HG02885 (cell line): ENCODE measurements at regions not wholly inside any gene's neighbourhood (a gene's known extent, or its start where the extent isn't known, plus 50 kb on each side); places are given as distances from the start of the nearest gene placed in this dataset.
"Not testable (repeated sequence)": the region's sequence is repeated elsewhere in the genome, so short reads cannot be mapped to it uniquely, and the experiment has no call there.

Experiments used
- ATAC-seq: cut with Tn5 transposase; IDR thresholded peaks from one replicate; pipeline ENCODE4 v1.9.1; 2021; ENCODE audit warnings: mild to moderate bottlenecking; ENCODE audit not compliant: unreplicated experiment, poor library complexity

DNA sequence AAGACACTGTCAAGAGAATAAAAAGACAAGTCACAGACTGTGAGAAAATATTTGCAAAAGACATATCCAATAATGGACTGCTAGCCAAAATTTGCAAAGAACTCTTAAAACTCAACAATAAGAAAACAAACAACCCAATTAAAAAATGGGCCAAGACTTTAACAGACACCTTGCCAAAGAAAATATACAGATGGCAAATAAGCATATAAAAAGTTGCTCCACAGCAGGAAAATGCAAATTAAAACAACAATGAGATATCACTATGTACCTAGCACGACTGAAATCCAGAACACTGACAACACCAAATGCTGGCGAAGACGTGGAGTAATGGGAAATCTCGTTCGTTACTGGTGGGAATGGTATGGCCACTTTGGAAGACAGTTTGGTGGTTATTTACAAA is 228.9 kb downstream of the TTC8 start:
- no peak for ATAC-seq

GRCh38 chr14:89056394-89056793 is 231.9 kb downstream of the TTC8 start:
- no peak for ATAC-seq

DNA sequence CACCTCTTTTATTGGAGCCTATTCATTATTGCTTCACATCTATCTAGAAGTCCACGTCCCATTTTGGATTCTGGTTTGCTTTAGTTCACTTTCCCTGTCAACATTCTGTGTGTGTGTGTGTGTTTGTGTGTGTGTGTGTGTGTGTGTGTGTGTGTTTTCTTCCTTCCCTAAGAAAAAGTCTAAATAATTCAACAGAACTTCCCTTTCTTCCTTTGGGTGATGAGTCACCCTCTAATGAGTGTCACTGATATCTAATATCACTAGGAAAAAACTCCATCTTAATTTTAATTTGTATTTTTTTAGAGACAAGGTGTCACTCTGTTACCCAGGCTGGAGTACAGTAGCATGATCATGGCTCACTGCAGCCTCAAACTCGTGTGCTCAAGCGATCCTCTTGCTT is 234.2 kb downstream of the TTC8 start:
- no peak for ATAC-seq

DNA sequence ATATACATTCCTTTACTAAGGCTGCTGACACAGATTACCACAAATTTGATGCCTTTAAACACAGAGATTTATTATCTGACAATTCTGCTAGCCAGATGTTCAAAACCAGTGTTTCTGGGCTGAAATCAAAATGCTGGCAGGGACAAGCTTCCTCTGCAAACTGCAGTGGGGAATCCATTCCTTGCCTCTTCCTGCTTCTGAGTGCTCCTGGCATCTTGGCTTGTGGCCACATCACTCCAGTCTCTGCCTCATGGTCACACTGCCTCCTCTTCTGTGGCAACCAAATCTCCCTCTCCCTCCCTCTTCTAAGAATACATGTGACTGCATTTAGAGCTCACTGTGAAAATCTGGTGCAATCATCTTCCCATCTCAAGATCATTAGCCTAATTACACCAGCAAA is 235.7 kb downstream of the TTC8 start:
- ATAC-seq: no peak

GRCh38 chr14:89061696-89062095 is 237.2 kb downstream of the TTC8 start:
- ATAC-seq: no peak

GRCh38 chr14:89065879-89066278 is 241.4 kb downstream of the TTC8 start:
- ATAC-seq: no peak

DNA sequence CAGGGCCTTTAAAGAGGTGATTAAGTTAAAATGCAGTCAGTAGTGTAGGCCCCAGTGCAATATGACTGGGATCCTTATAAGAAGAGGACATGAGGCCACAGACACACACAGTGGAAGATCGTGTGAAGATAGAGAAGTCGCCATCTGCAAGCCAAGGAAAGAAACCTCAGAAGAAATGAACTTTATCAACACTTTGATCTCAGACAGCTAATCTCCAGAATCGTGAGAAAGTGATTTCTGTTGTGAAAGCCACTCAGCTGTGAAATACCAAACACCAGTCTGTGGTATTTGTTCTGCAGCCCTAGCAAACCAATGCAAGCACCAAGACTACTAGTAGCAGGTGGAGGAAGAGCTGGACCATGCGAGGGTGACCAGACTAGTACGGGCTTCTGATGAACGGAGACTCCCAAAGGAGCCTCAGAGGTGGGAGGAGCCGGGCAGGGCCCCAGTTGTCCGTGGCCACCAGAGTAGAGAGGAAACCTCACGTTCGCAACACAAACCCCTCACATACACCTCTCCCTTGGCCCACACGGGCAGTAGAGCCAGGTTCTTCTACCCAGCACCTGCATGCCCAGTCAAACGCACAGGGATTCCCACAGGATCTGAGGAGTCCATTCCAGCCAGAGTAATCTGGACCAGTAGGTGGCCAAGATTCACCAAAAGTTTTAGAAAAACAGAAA is 243.0 kb downstream of the TTC8 start:
- ATAC-seq: no peak

- no peak for ATAC-seq
Measured at GRCh38 chr14:89078021-89078795, 253.8 kb downstream of the TTC8 start.

GRCh38 chr14:89085231-89085731 is 260.8 kb downstream of the TTC8 start:
- ATAC-seq: no peak

GRCh38 chr14:89085737-89086382 is 261.4 kb downstream of the TTC8 start:
- ATAC-seq: no peak

DNA sequence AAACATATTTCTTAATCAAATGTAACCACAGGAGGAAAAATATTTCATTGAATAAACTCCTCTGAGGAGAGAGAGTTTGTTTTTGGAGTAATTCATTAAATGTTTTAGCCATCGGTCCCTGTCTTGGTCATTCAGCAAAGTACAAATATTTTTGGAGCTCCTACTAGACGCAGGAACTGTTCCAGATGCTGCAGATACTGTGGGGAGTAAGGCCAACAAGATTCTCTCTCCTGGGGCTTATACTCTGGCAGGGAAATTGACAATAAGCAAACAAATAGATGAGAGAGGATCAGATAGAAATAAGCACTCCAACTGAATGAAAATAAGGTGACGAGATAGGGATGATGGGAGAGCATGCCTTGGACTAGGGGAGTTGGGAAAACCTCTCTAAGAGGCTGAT is 264.1 kb downstream of the TTC8 start:
- no peak for ATAC-seq

DNA sequence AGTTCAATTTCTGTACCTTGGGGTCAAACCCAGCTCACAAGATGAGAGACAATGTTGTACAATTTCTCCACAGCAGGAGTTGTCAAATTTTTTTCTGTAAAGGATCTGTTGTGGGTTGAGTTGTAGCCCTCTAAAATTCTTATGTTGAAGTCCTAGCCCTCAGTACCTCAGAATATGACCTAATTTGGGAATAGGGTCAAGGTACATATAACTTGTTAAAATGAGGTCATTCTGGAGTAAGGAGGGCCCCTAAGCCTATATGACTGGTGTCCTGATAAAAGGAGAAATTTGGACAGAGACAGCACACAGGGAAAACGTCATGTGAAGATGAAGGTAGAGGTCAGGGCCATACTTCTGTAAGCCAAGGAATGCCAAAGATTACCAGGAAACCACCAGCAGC is 264.9 kb downstream of the TTC8 start:
- no peak for ATAC-seq

DNA sequence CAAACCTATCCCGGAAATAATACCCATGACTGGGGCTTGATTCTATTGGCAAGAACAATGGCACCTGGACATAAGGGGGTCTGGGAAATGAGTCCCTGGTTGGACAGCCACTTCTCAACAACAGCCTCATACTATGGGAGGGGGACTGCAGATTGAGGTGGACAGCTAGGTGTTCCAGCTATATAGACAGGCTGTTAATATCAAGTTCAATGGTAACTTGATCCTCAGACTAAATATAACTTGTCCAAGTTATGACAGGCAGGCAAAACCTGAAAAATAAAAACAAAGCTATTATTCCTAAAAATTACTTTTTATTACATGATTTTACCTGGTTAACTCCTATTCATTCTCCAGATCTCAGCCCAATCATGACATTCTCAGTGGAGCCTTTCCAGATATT is 267.3 kb downstream of the TTC8 start:
- no peak for ATAC-seq

GRCh38 chr14:89093083-89093730 is 268.8 kb downstream of the TTC8 start:
- ATAC-seq: no peak

DNA sequence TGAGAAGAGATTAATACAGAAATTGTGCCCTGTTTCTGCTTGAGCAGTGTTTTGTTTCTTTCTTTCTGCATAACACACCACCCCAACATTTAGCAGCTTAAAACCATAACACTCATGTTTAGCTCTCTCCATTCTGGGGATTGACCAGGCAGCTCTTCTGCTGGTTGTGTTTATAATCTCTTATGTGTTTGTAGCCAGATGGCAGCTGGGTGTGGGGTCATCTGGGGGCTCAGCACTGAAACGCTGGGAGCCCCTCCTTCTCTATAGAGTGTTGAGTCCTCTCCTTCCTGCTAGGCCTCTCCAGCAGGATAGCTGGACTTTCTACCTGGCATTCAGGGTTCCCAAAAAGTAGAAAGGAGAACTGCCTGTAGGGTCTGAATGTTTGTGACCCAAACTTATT is 270.6 kb downstream of the TTC8 start:
- ATAC-seq: no peak

DNA sequence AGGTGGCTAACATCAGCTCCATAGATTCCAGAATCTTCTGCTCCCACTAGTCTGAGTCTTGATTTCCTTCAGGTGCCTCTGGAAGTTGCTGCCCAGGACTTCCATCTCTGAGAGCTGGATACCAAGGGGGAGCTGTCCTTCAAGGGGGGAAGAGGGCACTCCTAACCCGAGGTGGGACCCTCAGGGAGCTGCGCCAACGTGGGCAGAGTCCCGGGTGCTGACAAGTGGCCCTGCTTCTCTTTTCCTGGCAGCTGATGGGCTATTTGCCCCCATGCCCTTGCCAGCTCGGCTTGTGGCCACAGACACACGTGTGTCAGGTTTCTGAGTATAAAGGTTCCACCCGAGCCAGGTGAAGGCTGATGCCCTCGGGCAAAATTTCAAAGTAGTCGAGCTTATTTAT is 272.5 kb downstream of the TTC8 start:
- no peak for ATAC-seq

- ATAC-seq: no peak
Measured at GRCh38 chr14:89098254-89098653, 273.8 kb downstream of the TTC8 start.

DNA sequence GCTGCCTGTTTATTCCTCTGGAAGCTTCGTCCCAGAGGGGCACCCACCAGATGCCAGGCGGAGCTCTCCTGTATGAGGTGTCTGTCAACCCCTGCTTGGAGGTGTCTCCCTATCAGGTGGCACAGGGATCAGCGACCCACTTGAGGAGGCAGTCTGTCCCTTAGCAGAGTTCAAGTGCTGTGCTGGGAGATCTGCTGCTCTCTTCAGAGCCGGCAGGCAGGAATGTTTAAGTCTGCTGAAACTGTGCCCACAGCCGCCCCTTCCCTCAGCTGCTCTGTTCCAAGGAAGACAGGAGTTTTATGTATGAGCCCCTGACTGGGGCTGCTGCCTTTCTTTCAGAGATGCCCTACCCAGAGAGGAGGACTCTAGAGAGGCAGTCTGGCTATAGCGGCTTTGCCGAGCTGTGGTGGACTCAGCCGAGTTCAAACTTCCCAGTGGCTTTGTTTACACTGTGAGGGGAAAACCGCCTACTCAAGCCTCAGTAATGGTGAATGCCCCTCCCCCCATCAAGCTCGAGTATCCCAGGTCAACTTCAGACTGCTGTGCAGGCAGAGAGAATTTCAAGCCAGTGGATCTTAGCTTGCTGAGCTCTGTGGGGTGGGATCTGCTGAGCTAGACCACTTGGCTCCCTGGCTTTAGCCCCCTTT is 279.8 kb downstream of the TTC8 start:
- not testable (repeated sequence) for ATAC-seq

DNA sequence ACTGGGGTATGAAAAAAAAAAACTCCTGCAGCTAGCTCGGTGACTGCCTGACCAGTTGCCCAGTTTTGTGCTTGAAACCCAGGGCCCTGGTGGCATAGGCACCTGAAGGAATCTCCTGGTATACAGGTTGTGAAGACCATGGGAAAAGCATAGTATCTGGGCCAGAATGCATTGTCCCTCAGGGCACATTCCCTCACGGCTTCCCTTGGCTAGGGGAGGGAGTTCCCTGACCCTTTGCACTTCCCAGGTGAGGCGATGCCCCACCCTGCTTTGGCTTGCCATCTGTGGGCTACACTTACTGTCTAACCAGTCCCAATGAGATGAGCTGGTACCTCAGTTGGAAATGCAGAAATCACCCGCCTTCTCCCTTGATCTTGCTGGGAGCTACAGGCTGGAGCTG is 280.4 kb downstream of the TTC8 start:
- not testable (repeated sequence) for ATAC-seq
